Mesenchymal stem cell (in vitro differentiated cells and primary cell): ENCODE measurements at regions not wholly inside any gene's neighbourhood (a gene's known extent, or its start where the extent isn't known, plus 50 kb on each side); places are given as distances from the start of the nearest gene placed in this dataset.

Experiments
- DNase-seq: peaks from one replicate; pipeline ENCODE4 v3.0.0-alpha.2; 2013
- H2AFZ ChIP-seq: one replicate; pipeline ENCODE4 v1.6.1; 2013; ENCODE audit warnings: low read depth, mild to moderate bottlenecking, control low read depth, inconsistent platforms, low read length, moderate library complexity
- H2AK5ac ChIP-seq: 2 replicates; pipeline ENCODE4 v1.6.1; 2013; ENCODE audit warnings: low read length, moderate library complexity, mild to moderate bottlenecking, inconsistent platforms; ENCODE audit not compliant: severe bottlenecking
- H2BK120ac ChIP-seq: one replicate; pipeline ENCODE4 v1.6.1; 2013; ENCODE audit warnings: low read depth, mild to moderate bottlenecking, inconsistent platforms, low read length, moderate library complexity
- H2BK12ac ChIP-seq, 2 experiments: one replicate each; pipeline ENCODE4 v1.6.1; 2013; ENCODE audit warnings: inconsistent platforms in 2 of 2, low read length in 2 of 2, mild to moderate bottlenecking in 2 of 2, moderate library complexity in 2 of 2, control low read depth in 1 of 2
- H2BK15ac ChIP-seq: one replicate; pipeline ENCODE4 v1.6.1; 2013; ENCODE audit warnings: mild to moderate bottlenecking, low read depth, inconsistent platforms; ENCODE audit not compliant: poor library complexity, severe bottlenecking
- H2BK5ac ChIP-seq: 2 replicates; pipeline ENCODE4 v1.6.1; 2013; ENCODE audit warnings: low read depth, mild to moderate bottlenecking, low read length, control low read depth, inconsistent platforms; ENCODE audit not compliant: poor library complexity, severe bottlenecking
- H3K14ac ChIP-seq, 2 experiments: one replicate each; pipeline ENCODE4 v1.6.1; 2013; ENCODE audit warnings: inconsistent platforms in 2 of 2, low read length in 2 of 2, control low read depth in 1 of 2, mild to moderate bottlenecking in 1 of 2, moderate library complexity in 1 of 2
- H3K18ac ChIP-seq, 2 experiments: one replicate each; pipeline ENCODE4 v1.6.1; 2013; ENCODE audit warnings: inconsistent platforms in 2 of 2, low read length in 2 of 2, control low read depth in 1 of 2, low read depth in 1 of 2, mild to moderate bottlenecking in 1 of 2
- H3K23ac ChIP-seq, 2 experiments: one replicate each; pipeline ENCODE4 v1.6.1; 2013; ENCODE audit warnings: inconsistent platforms in 2 of 2, low read length in 2 of 2, mild to moderate bottlenecking in 2 of 2, moderate library complexity in 2 of 2, control low read depth in 1 of 2
- H3K27ac ChIP-seq: 2 replicates; pipeline ENCODE4 v1.5.1; 2013; ENCODE audit warnings: mild to moderate bottlenecking, moderate library complexity, low read length, control low read depth, inconsistent platforms; ENCODE audit not compliant: poor library complexity, severe bottlenecking
- H3K27me3 ChIP-seq, 2 experiments: 2 replicates each; pipeline versions ENCODE4 v1.6.1 to v1.7.0; 2013; ENCODE audit warnings: low read length in 2 of 2, mild to moderate bottlenecking in 2 of 2, moderate library complexity in 2 of 2, control low read depth in 1 of 2, inconsistent platforms in 1 of 2; ENCODE audit not compliant: control insufficient read depth in 1 of 2, insufficient read depth in 1 of 2
- H3K36me3 ChIP-seq, 2 experiments: 2 replicates each; pipeline versions ENCODE4 v1.6.1 to v1.7.0; 2013; ENCODE audit warnings: low read length in 2 of 2, control low read depth in 1 of 2, inconsistent platforms in 1 of 2, low read depth in 1 of 2, mild to moderate bottlenecking in 1 of 2; ENCODE audit not compliant: insufficient read depth in 2 of 2, control insufficient read depth in 1 of 2
- H3K4ac ChIP-seq, 2 experiments: one replicate each; pipeline ENCODE4 v1.6.1; 2013; ENCODE audit warnings: inconsistent platforms in 2 of 2, low read length in 2 of 2, mild to moderate bottlenecking in 2 of 2, moderate library complexity in 2 of 2, control low read depth in 1 of 2, low read depth in 1 of 2
- H3K4me1 ChIP-seq: 2 replicates; pipeline ENCODE4 v1.6.1; 2013; ENCODE audit warnings: low read depth, low read length, control low read depth; ENCODE audit not compliant: control insufficient read depth, insufficient read depth
- H3K4me2 ChIP-seq: 2 replicates; pipeline ENCODE4 v1.6.1; 2013; ENCODE audit warnings: low read length, mild to moderate bottlenecking, inconsistent platforms; ENCODE audit not compliant: poor library complexity, severe bottlenecking
- H3K4me3 ChIP-seq, 2 experiments: 2 replicates each; pipeline versions ENCODE4 v1.5.1 to v1.7.0; 2013; ENCODE audit warnings: low read length in 2 of 2, mild to moderate bottlenecking in 2 of 2, control low read depth in 1 of 2, low read depth in 1 of 2; ENCODE audit not compliant: insufficient read depth in 1 of 2
- H3K79me1 ChIP-seq: replicated peaks from 2 replicates; pipeline ENCODE4 v1.6.1; 2013; ENCODE audit warnings: mild to moderate bottlenecking, control low read depth, low read length, inconsistent platforms; ENCODE audit not compliant: poor library complexity, severe bottlenecking
- H3K9ac ChIP-seq: 2 replicates; pipeline ENCODE4 v1.7.0; 2013; ENCODE audit warnings: mild to moderate bottlenecking, low read length, moderate library complexity
- H3K9me3 ChIP-seq: 2 replicates; pipeline ENCODE4 v1.7.0; 2013; ENCODE audit warnings: mild to moderate bottlenecking, low read length; ENCODE audit not compliant: control insufficient read depth
- H4K8ac ChIP-seq: one replicate; pipeline ENCODE4 v1.6.1; 2013; ENCODE audit warnings: inconsistent platforms, mild to moderate bottlenecking, low read length, moderate library complexity
- H4K91ac ChIP-seq: one replicate; pipeline ENCODE4 v1.6.1; 2013; ENCODE audit warnings: mild to moderate bottlenecking, low read length, inconsistent platforms
- WGBS: methylation state at CpG from one replicate; pipeline ENCODE4 v1.1.7; 2013; ENCODE audit warnings: mixed read lengths; 5-methylcytosine and 5-hydroxymethylcytosine counted together

GRCh38 chr11:115657586-115657985, 153.4 kb upstream of the CADM1 start:
- H2BK15ac ChIP-seq: no peak overlapping the region
- H4K8ac ChIP-seq: no peak overlapping the region
- H3K18ac ChIP-seq: no peak overlapping the region
- peak overlapping the region; percentile 47 for H2AK5ac ChIP-seq
- H3K79me1 ChIP-seq: no peaks in the 10 kb centered on the region
- H3K9ac ChIP-seq: no peak overlapping the region
- H3K27me3 ChIP-seq: peaks cover 0 to 71% of the 10 kb centered on the region in 2 experiments
- no peak overlapping the region for H2AFZ ChIP-seq
- H3K14ac ChIP-seq: no peak overlapping the region
- no peak overlapping the region for H4K91ac ChIP-seq
- no peaks in the 10 kb centered on the region for H3K9me3 ChIP-seq
- no peak overlapping the region for H2BK120ac ChIP-seq
- no peak overlapping the region for H3K4me3 ChIP-seq
- H3K4me2 ChIP-seq: no peak overlapping the region
- no peak overlapping the region for H3K4ac ChIP-seq
- no peaks in the 10 kb centered on the region for H3K36me3 ChIP-seq
- no peak overlapping the region for H2BK5ac ChIP-seq
- 100% methylated on average over 1 of the region's 4 CpGs for WGBS
- peaks cover 21% of the 10 kb centered on the region for H3K4me1 ChIP-seq
- no peak overlapping the region for H2BK12ac ChIP-seq
- DNase-seq: no peak
- no peak overlapping the region for H3K23ac ChIP-seq
- no peak overlapping the region for H3K27ac ChIP-seq

GRCh38 chr11:115656669-115657068, 152.5 kb upstream of the CADM1 start:
- Histone ChIP-seq H3K36me3 (no peaks in the 10 kb centered on the region), H3K27me3 (peaks cover 0 to 64% of the 10 kb centered on the region in 2 experiments), H3K4me1 (peaks cover 24% of the 10 kb centered on the region), H4K8ac (no peak overlapping the region), H2BK5ac (no peak overlapping the region), H3K4me2 (no peak overlapping the region), H3K27ac (no peak overlapping the region), H3K4me3 (no peak overlapping the region), H2BK15ac (peak overlapping the region; percentile 19), H3K79me1 (no peaks in the 10 kb centered on the region), H3K18ac (no peak overlapping the region), H2AK5ac (no peak overlapping the region), H3K9me3 (no peaks in the 10 kb centered on the region), H3K14ac (no peak overlapping the region), H3K4ac (no peak overlapping the region), H3K9ac (no peak overlapping the region), H2BK120ac (no peak overlapping the region), H3K23ac (no peak overlapping the region), H2BK12ac (no peak overlapping the region), H2AFZ (no peak overlapping the region), H4K91ac (no peak overlapping the region)
- 51% methylated on average over 4 of the region's 6 CpGs for WGBS
- DNase-seq: no peak

GRCh38 chr11:115656041-115656440, 151.8 kb upstream of the CADM1 start:
- Histone ChIP-seq H4K8ac (no peak overlapping the region), H3K4me1 (peaks cover 24% of the 10 kb centered on the region), H4K91ac (no peak overlapping the region), H2BK120ac (no peak overlapping the region), H3K14ac (no peak overlapping the region), H3K9me3 (no peaks in the 10 kb centered on the region), H3K23ac (no peak overlapping the region), H3K18ac (no peak overlapping the region), H3K4me2 (no peak overlapping the region), H3K36me3 (no peaks in the 10 kb centered on the region), H3K4ac (no peak overlapping the region), H3K27me3 (peaks cover 0 to 62% of the 10 kb centered on the region in 2 experiments), H2BK12ac (no peak overlapping the region), H2BK5ac (no peak overlapping the region), H3K27ac (no peak overlapping the region), H3K79me1 (no peaks in the 10 kb centered on the region), H3K4me3 (no peak overlapping the region), H3K9ac (no peak overlapping the region), H2AFZ (no peak overlapping the region), H2AK5ac (no peak overlapping the region), H2BK15ac (no peak overlapping the region)
- DNase-seq: no peak

GRCh38 chr11:115654792-115655191, 150.6 kb upstream of the CADM1 start:
- H2AFZ ChIP-seq: no peak overlapping the region
- WGBS: 100% methylated on average over 2 of the region's 4 CpGs
- H4K91ac ChIP-seq: no peak overlapping the region
- no peak overlapping the region for H2BK120ac ChIP-seq
- H3K14ac ChIP-seq: no peak overlapping the region
- H3K27me3 ChIP-seq: peaks cover 0 to 49% of the 10 kb centered on the region in 2 experiments
- no peak overlapping the region for H2BK5ac ChIP-seq
- H3K9ac ChIP-seq: no peak overlapping the region
- H3K4me3 ChIP-seq: no peak overlapping the region
- no peak overlapping the region for H3K18ac ChIP-seq
- H3K23ac ChIP-seq: no peak overlapping the region
- H3K27ac ChIP-seq: no peak overlapping the region
- H4K8ac ChIP-seq: no peak overlapping the region
- no peaks in the 10 kb centered on the region for H3K36me3 ChIP-seq
- H3K4ac ChIP-seq: no peak overlapping the region
- H2BK12ac ChIP-seq: no peak overlapping the region
- no peak for DNase-seq
- H3K79me1 ChIP-seq: no peaks in the 10 kb centered on the region
- no peak overlapping the region for H3K4me2 ChIP-seq
- peaks cover 19% of the 10 kb centered on the region for H3K4me1 ChIP-seq
- no peak overlapping the region for H2AK5ac ChIP-seq
- no peaks in the 10 kb centered on the region for H3K9me3 ChIP-seq
- H2BK15ac ChIP-seq: no peak overlapping the region
